Astrocyte of the hippocampus (primary cell): ENCODE measurements at regions not wholly inside any gene's neighbourhood (a gene's known extent, or its start where the extent isn't known, plus 50 kb on each side); places are given as distances from the start of the nearest gene placed in this dataset.
"Not testable (repeated sequence)": the region's sequence is repeated elsewhere in the genome, so short reads cannot be mapped to it uniquely, and the experiment has no call there.

Experiments
- DNase-seq: peaks from one replicate; pipeline ENCODE4 v3.0.0; 2011; ENCODE audit warnings: low read depth, low spot score

- no peak for DNase-seq
Observed at GRCh38 chr1:81221564-81221963, 579.2 kb upstream of the ADGRL2 start.

- DNase-seq = no peak
Observed at GRCh38 chr1:81220614-81221071, 580.1 kb upstream of the ADGRL2 start.

GRCh38 chr1:81217058-81217457, 583.7 kb upstream of the ADGRL2 start:
- no peak for DNase-seq

GRCh38 chr1:81213279-81213678, 587.5 kb upstream of the ADGRL2 start:
- no peak for DNase-seq

- DNase-seq = no peak
Observed at GRCh38 chr1:81209461-81209860, 591.3 kb upstream of the ADGRL2 start.

GRCh38 chr1:81208441-81208840, 592.3 kb upstream of the ADGRL2 start:
- DNase-seq = no peak

- no peak for DNase-seq
Observed at GRCh38 chr1:81205956-81206355, 594.8 kb upstream of the ADGRL2 start.

- DNase-seq = no peak
Observed at GRCh38 chr1:81201779-81202178, 599.0 kb upstream of the ADGRL2 start.

- no peak for DNase-seq
Observed at GRCh38 chr1:81197591-81197990, 603.1 kb upstream of the ADGRL2 start.

GRCh38 chr1:81192647-81193642, 607.8 kb upstream of the ADGRL2 start:
- DNase-seq = no peak

GRCh38 chr1:81190003-81190402, 610.7 kb upstream of the ADGRL2 start:
- DNase-seq = no peak

- DNase-seq = no peak
Observed at GRCh38 chr1:81187635-81188034, 613.1 kb upstream of the ADGRL2 start.

- peak; percentile 19 for DNase-seq
Observed at GRCh38 chr1:81186261-81186660, 614.5 kb upstream of the ADGRL2 start.

- no peak for DNase-seq
Observed at GRCh38 chr1:81183553-81183952, 617.2 kb upstream of the ADGRL2 start.

GRCh38 chr1:81183051-81183450, 617.7 kb upstream of the ADGRL2 start:
- DNase-seq = no peak

GRCh38 chr1:81179242-81179641, 621.5 kb upstream of the ADGRL2 start:
- DNase-seq = no peak

- DNase-seq = not testable (repeated sequence)
Observed at GRCh38 chr1:81178431-81179093, 622.2 kb upstream of the ADGRL2 start.

- peak; percentile 86 for DNase-seq
Observed at GRCh38 chr1:81174811-81175476, 625.8 kb upstream of the ADGRL2 start.

GRCh38 chr1:81174052-81174451, 626.7 kb upstream of the ADGRL2 start:
- DNase-seq = no peak

GRCh38 chr1:81172483-81172882, 628.3 kb upstream of the ADGRL2 start:
- DNase-seq = no peak

- no peak for DNase-seq
Observed at GRCh38 chr1:81170721-81171120, 630.0 kb upstream of the ADGRL2 start.

GRCh38 chr1:81165963-81166362, 634.8 kb upstream of the ADGRL2 start:
- no peak for DNase-seq
